ENCODE measurements at regions not wholly inside any gene's neighbourhood (a gene's known extent, or its start where the extent isn't known, plus 50 kb on each side); places are given as distances from the start of the nearest gene placed in this dataset.
"Not testable (repeated sequence)": the region's sequence is repeated elsewhere in the genome, so short reads cannot be mapped to it uniquely, and the experiment has no call there.

- no peak overlapping the region for H3K4me3 ChIP-seq (ENCODE audit: low read depth, low read length, poor library complexity, severe bottlenecking)
- no peaks in the 10 kb centered on the region for H3K79me2 ChIP-seq (ENCODE audit: insufficient read depth, low read depth, low read length)
- no peak overlapping the region for H3K4me2 ChIP-seq (ENCODE audit: low read length)
- H2AFZ ChIP-seq (ENCODE audit: low read length): no peak overlapping the region
- TF ChIP-seq CTCF (conservative IDR thresholded peaks at IDR 0.05; ENCODE audit: low read length) (no peak), EZH2phosphoT487 (IDR thresholded peaks at IDR 0.05; ENCODE audit: borderline replicate concordance, low read depth, low read length) (no peak)
- no peak for DNase-seq (ENCODE audit: low spot score)
- no peak overlapping the region for H3K27ac ChIP-seq (ENCODE audit: low read depth, low read length, poor library complexity, severe bottlenecking)
- no peaks in the 10 kb centered on the region for H3K36me3 ChIP-seq (ENCODE audit: insufficient read depth, low read length)
- no peaks in the 10 kb centered on the region for H3K4me1 ChIP-seq (ENCODE audit: insufficient read depth, low read length, poor library complexity, severe bottlenecking)
- no TSS peak for BruUV-seq (replicated peaks)
- H4K20me1 ChIP-seq (ENCODE audit: insufficient read depth, low read length): no peaks in the 10 kb centered on the region
- intact Hi-C loops (cut with micrococcal nuclease; ENCODE audit: unreplicated experiment): no loop called here
- CTCF ChIA-PET (ENCODE audit: unreplicated experiment): no interaction called here
- no peaks in the 10 kb centered on the region for H3K9me2 ChIP-seq (ENCODE audit: insufficient read depth, low read length)
- POLR2A ChIA-PET: no interaction called here
- no peaks in the 10 kb centered on the region for H3K9me3 ChIP-seq (ENCODE audit: low read length)
These were observed 211.2 kb downstream of the RRAGC start for GRCh38 chr1:38648417-38648816.

- H3K4me3 ChIP-seq (ENCODE audit: low read depth, low read length, poor library complexity, severe bottlenecking); DNase-seq (ENCODE audit: low spot score); H3K9me3 ChIP-seq (ENCODE audit: low read length); POLR2A ChIA-PET; H3K27ac ChIP-seq (ENCODE audit: low read depth, low read length, poor library complexity, severe bottlenecking); H3K36me3 ChIP-seq (ENCODE audit: insufficient read depth, low read length); H3K4me1 ChIP-seq (ENCODE audit: insufficient read depth, low read length, poor library complexity, severe bottlenecking); CTCF ChIA-PET (ENCODE audit: unreplicated experiment); H3K79me2 ChIP-seq (ENCODE audit: insufficient read depth, low read depth, low read length); BruUV-seq (replicated peaks); intact Hi-C loops (cut with micrococcal nuclease; ENCODE audit: unreplicated experiment); H3K4me2 ChIP-seq (ENCODE audit: low read length); H3K9me2 ChIP-seq (ENCODE audit: insufficient read depth, low read length); H4K20me1 ChIP-seq (ENCODE audit: insufficient read depth, low read length); H2AFZ ChIP-seq (ENCODE audit: low read length): not testable (repeated sequence)
These were observed 212.2 kb downstream of the RRAGC start for GRCh38 chr1:38647341-38647740.

DNA sequence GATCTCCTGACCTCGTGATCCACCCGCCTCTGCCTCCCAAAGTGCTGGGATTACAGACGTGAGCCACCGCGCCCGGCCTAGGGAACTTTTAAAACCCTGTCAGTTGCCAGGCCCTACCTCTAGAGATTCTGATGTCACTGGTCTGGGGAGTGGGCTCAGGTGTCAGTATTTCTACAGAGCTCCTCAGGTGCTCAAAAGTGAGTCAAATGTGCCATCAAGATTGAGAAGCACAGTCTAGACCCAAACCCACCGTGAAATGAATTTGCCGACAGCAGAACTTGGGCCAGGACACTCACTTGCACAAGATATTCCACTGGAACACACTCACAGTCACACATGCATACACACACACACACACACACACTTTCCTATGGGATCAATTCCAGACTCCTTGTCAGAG is 215.5 kb downstream of the RRAGC start:
- Histone ChIP-seq H3K9me3 (ENCODE audit: low read length) (no peaks in the 10 kb centered on the region), H3K27ac (ENCODE audit: low read depth, low read length, poor library complexity, severe bottlenecking) (no peak overlapping the region), H3K4me1 (ENCODE audit: insufficient read depth, low read length, poor library complexity, severe bottlenecking) (no peaks in the 10 kb centered on the region), H4K20me1 (ENCODE audit: insufficient read depth, low read length) (no peaks in the 10 kb centered on the region), H2AFZ (ENCODE audit: low read length) (no peak overlapping the region), H3K4me3 (ENCODE audit: low read depth, low read length, poor library complexity, severe bottlenecking) (no peak overlapping the region), H3K9me2 (ENCODE audit: insufficient read depth, low read length) (no peaks in the 10 kb centered on the region), H3K4me2 (ENCODE audit: low read length) (no peak overlapping the region), H3K79me2 (ENCODE audit: insufficient read depth, low read depth, low read length) (no peaks in the 10 kb centered on the region), H3K36me3 (ENCODE audit: insufficient read depth, low read length) (no peaks in the 10 kb centered on the region)
- no peak for TF ChIP-seq CTCF (conservative IDR thresholded peaks at IDR 0.05; ENCODE audit: low read length)
- no peak for TF ChIP-seq EZH2phosphoT487 (IDR thresholded peaks at IDR 0.05; ENCODE audit: borderline replicate concordance, low read depth, low read length)
- CTCF ChIA-PET (ENCODE audit: unreplicated experiment): no interaction called here
- POLR2A ChIA-PET: no interaction called here
- intact Hi-C loops (cut with micrococcal nuclease; ENCODE audit: unreplicated experiment): no loop called here
- BruUV-seq (replicated peaks): no TSS peak
- DNase-seq (ENCODE audit: low spot score): no peak
